Endothelial cell of hepatic sinusoid (primary cell): ENCODE measurements at regions not wholly inside any gene's neighbourhood (a gene's known extent, or its start where the extent isn't known, plus 50 kb on each side); places are given as distances from the start of the nearest gene placed in this dataset.

Source experiments
- in situ Hi-C: cut with HindIII; loops from 2 replicates; pipeline ENCODE4 v1.10.0; 2017; ENCODE audit warnings: low sequenced_read_pairs

DNA sequence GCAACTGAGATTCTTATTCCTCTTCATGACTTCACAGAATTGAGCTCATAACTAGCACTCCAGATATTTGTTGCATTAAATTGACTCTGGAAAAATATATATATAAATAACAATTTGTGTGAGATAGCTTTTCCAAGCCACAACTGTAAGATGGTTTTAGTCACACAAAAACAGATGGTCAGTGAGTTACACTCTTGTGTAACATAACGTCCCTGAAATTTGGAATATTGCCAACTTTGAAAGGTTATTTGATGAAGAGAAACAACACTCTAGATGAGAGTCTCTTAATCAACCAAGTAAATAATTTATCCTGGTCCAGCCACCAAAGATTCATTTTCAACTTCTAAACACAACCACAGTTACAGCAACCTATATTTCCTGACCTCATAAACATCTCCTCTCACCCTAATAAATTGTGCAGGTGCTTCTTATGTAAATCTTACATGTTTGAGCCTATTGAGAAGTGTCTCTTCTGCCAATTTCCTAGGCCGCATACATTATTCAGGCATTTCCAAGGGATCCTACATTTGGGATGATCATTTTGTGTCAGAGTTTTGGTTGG lies 84.9 kb upstream of the ACP3 start:
- in situ Hi-C loops = no loop called here

DNA sequence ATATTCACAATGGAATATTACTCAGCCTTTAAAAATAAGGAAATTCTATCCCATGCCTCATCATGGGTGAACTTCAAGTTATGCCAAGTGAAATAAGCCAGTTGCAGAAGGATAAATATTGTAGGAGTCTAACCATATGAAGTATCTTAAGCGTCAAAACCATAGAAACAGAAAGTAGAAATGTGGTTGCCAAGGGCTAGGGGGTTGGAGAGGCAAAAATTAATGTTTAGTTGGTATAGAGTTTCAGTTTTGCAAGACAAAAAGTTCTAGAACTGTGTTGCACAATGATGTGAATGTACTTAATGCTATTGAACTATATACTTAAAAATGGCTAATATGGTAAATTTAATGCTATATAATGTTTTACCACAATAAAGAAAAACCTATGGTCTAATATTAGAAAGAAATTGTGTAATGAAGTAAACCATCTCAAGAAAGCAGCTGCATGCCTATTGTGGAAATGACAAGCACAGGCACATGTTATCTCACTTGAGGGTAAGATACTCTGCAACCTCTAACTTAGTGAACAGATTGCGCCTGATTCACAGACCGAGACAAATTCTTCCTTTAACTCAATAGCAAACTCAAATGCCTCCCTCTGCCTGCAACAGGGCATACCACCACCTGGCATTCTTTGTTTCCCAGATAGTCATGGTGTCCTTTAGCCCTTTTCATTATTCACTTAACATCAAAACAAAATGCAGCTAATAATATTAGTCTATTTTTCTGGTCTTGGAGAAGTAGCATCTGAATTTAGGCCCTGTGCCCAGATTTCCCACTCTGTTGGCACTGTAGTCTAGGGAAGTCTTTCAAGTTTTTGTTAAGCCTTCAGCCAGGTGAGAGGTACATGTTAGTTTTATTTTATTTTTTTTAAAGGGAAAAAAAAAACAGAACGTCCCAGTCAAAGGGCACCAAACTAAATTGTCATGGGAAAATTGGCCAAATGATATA lies 80.2 kb upstream of the ACP3 start:
- in situ Hi-C loops = no loop called here

DNA sequence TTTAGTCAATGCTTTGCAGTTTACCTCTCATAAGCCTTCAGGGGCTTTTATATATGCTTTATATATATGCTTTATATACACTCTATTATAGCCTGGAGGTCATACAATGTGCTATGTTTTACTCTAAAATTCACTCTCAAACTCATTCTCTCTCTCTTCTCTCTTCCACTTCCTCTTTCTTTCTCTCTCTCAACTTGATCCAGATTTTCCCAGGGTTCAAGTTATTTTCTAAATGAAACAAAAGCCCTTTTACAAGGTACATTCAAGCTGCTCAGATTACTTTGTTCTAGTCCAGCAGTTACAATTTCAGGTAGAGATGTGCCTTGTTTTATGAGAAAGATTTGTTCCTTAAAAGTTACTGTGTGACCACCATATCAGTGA lies 79.6 kb upstream of the ACP3 start:
- in situ Hi-C loops = no loop called here

GRCh38 chr3:132239587-132239986 lies 77.6 kb upstream of the ACP3 start:
- in situ Hi-C loops = no loop called here

DNA sequence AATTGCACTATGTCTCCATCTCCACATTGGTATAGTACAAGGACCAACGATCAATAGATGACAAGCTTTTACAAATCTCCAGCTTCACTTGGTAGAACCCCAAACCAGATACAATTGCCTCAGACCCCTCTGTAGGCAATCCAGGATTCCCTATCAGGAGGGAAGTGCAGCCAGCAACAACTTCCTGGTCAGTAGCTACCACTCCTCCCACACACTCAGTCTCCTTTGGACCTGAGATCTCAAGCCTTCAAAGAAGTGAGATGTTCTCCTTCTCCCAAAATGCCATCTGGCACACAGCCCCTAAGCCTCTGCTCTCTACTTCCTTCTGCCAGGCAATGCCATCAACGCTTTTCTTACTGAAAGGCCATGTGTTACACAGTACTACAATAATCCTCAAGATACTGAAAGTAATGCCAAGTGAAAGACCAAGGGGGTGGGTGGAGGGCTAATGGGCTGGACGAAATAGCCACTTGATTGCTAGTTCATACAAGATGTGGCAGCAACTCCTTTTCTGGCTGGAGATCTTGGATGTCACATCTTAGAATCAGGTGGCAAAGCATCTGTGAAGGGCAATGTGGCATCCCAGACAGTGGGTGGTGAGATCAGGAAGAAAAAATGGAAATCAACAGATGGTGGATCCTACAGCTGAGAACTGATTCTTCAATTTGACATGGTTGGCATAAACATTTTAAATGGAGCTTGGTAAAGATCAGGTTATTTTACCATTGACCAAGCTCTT lies 75.3 kb upstream of the ACP3 start:
- in situ Hi-C loops = loop anchor here (5.0 kb wide), 1 partner anchor 100 kb away; no protein-coding TSS in a partner anchor

DNA sequence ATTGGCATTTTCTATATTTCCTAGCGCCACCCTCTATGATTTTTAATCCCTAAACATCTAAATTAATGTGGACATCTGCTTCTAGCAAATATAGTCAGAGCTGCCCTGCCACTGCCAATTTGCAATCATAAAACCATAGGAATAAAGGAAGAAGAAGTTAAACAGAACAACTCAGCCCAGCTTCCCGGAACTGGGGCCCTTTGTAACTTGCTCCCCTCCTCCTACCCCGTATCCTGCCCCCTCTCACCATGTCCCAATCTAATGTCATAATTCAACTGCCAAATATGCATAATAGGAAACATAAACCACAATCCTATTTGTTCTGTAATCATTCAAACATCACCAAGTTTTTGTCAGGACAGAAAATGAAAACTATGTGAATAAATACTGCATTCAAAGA lies 74.4 kb upstream of the ACP3 start:
- in situ Hi-C loops = loop anchor here (5.0 kb wide), 1 partner anchor 100 kb away; no protein-coding TSS in a partner anchor

DNA sequence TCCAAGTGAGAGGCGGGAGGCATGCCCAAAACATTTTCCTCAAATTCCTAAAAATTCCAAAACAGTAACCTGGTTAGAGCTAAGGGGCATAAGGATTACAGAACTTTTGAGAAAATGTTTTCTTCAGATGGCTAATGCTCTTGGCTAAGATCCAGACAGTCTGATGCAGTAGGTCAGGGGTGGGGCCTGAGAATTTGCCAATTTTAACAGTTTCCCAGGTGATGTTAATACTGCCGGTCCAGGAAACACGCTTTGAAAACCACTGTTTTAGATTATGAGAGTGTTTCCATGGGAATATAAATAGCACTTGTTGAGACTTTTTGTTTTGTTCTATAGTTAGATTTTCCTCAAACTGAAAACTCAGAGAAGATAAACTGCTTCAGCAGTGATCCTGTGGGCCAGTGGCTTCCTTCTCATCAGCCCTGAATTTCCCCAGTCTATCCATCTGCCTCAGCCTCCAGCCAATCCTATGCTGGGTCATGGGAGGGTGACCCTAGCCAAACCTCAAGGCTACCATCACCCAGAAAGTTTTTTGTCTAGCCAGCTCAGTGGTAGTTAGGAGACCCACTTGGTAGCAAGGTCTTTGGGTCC lies 71.6 kb upstream of the ACP3 start:
- in situ Hi-C loops = no loop called here

DNA sequence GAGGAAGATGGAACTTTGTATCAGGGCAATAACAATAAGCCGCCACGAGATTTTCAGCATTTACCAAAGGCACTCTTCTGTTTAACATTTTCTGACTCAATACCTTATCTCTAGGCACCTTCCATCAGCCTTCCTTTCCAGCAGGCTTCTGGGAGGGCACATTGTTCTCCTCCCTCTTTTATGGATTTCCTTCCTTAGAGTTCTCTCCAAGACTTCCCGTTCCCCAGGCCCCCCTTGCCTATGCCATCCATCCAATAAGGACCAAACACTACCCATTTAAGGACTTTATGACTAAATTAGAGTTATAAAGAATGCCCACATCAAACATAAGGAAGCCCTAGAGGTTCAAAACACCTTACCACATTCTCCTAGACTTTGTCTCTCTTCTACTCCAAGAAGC lies 71.0 kb upstream of the ACP3 start:
- in situ Hi-C loops = no loop called here

- in situ Hi-C loops = no loop called here
Observed at GRCh38 chr3:132247211-132247610, 70.0 kb upstream of the ACP3 start.

GRCh38 chr3:132248490-132248889 lies 68.7 kb upstream of the ACP3 start:
- in situ Hi-C loops = no loop called here

DNA sequence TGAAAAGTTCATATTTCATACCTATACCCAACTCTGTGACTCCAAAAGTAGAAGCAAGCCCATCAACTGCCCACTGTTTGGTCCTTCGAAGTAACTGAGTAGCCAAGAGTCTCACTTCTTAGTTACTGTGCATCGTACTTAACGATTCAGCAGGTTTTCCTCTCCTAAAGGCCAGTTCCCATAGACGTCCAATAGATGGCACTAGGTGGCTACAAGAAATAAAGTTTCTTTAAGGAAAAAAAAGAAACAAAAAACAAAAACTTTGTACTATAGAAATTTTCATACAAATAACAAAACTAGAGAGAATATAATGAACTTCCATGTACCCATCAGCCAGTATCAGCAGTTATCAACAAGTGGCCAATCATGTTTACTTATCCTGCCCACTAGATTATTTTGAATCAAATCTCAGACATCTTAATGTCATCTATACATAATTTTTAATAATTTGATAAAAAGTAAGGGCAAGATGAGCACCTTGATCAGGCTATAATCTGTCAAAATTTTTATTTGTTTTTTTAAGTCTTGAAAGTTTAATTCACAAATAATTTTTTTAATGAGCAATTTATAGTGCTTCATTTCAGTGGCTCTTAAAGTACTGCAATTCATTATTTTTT lies 63.8 kb upstream of the ACP3 start:
- in situ Hi-C loops = loop anchor here (10.0 kb wide), 1 partner anchor 161 kb away; the partner anchor contains the start of gene DNAJC13

DNA sequence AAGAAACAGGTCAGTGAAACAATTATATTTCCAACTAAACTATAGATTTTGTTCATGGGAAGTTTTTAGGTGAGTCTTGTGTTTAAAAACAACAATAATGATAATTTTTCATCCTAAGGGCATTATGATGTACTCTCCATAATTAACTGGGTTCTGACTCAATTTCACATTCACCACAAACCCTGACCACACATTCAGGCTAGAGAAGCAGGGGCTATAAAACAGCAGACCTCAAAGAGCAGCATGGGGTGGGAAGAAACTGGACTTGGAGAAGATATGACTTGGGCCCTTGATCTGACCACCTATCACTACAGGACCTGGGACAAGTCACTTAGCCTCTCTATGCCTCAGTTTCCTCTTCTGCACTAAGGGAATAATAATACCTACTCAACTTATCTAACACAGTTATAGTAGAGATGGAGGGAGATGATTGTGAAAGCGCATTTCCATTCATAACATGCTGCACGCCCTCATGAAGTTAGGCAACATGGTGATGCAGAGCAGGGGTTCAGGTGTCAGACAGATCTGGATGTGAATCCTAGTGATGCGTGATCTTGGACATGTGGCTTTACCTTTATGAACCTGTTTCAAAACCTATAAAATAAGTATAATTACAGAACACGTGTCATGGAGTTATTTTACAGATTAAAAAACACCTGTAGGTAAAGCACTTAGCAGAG lies 63.0 kb upstream of the ACP3 start:
- in situ Hi-C loops = loop anchor here (10.0 kb wide), 1 partner anchor 161 kb away; the partner anchor contains the start of gene DNAJC13

GRCh38 chr3:132255041-132255745 lies 62.0 kb upstream of the ACP3 start:
- in situ Hi-C loops = loop anchor here (10.0 kb wide), 1 partner anchor 160 kb away; the partner anchor contains the start of gene DNAJC13

- in situ Hi-C loops = loop anchor here (10.0 kb wide), 1 partner anchor 158 kb away; the partner anchor contains the start of gene DNAJC13
Observed at GRCh38 chr3:132256989-132257388, 60.2 kb upstream of the ACP3 start.

DNA sequence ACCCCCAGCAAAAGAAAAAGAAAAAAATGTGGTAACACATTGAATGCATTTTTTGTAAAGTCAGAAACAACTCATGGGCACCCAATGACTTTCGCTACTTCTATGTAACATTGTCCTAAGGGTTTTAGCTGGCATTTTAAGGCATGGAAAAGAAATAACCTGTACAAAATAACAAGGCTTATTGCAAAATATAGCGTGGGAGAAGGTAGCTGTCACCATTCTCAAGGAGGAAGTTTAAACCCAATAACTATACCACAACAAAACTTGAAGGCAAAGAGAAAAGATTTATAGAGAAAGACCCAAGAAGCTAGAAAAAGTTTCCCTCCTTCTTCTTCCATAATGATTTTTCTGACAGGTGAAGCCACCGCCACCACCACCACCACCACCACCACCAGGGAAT lies 55.7 kb upstream of the ACP3 start:
- in situ Hi-C loops = no loop called here

DNA sequence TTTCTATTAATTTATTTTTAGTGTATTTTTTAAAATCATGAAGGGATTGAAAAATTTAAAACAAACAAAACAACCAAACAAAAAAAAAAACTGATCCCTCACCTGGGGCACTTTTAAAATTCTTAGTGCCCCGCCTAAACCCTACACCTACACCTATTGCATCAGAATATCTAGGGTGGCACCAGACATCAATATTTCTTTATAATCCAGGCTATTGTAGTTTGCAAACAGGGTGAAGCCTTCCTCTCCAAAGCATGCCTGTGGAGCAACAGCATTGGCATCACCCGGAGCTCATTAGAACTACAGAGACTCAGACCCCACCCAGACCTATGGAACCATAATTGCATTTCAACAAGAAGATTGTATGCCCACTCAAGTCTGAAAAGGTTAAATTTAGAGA lies 54.9 kb upstream of the ACP3 start:
- in situ Hi-C loops = no loop called here

DNA sequence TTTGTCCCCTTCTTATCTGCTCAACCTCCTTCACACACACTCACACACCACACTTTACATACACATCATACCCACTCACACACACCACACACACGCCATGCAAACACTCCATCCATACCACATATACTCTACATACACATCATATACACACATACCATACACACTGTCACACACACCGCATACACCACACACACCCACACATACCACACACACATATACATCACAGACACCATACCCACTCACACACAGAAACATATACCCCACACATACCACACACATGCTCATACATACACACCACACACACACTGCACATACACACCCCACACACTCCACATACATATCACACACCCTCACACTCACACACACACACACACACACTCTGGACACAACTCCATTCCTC lies 54.3 kb upstream of the ACP3 start:
- in situ Hi-C loops = no loop called here

- in situ Hi-C loops = no loop called here
Observed at GRCh38 chr3:132265028-132265427, 52.2 kb upstream of the ACP3 start.

- in situ Hi-C loops = no loop called here
Observed at GRCh38 chr3:132265488-132265887, 51.7 kb upstream of the ACP3 start.
